ENCODE measurements at regions not wholly inside any gene's neighbourhood (a gene's known extent, or its start where the extent isn't known, plus 50 kb on each side); places are given as distances from the start of the nearest gene placed in this dataset.

GRCh38 chr1:199678771-199679170 is 348.7 kb upstream of the NR5A2 start:
- TF ChIP-seq POLR2AphosphoS5 (IDR thresholded peaks at IDR 0.05; ENCODE audit: low read depth, low read length) = no peak
- TF ChIP-seq CTCF (IDR thresholded peaks at IDR 0.05) = no peak
- TF ChIP-seq, protein P1, sequence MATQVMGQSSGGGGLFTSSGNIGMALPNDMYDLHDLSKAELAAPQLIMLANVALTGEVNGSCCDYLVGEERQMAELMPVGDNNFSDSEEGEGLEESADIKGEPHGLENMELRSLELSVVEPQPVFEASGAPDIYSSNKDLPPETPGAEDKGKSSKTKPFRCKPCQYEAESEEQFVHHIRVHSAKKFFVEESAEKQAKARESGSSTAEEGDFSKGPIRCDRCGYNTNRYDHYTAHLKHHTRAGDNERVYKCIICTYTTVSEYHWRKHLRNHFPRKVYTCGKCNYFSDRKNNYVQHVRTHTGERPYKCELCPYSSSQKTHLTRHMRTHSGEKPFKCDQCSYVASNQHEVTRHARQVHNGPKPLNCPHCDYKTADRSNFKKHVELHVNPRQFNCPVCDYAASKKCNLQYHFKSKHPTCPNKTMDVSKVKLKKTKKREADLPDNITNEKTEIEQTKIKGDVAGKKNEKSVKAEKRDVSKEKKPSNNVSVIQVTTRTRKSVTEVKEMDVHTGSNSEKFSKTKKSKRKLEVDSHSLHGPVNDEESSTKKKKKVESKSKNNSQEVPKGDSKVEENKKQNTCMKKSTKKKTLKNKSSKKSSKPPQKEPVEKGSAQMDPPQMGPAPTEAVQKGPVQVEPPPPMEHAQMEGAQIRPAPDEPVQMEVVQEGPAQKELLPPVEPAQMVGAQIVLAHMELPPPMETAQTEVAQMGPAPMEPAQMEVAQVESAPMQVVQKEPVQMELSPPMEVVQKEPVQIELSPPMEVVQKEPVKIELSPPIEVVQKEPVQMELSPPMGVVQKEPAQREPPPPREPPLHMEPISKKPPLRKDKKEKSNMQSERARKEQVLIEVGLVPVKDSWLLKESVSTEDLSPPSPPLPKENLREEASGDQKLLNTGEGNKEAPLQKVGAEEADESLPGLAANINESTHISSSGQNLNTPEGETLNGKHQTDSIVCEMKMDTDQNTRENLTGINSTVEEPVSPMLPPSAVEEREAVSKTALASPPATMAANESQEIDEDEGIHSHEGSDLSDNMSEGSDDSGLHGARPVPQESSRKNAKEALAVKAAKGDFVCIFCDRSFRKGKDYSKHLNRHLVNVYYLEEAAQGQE (IDR thresholded peaks at IDR 0.05; ENCODE audit: insufficient read depth in 1 of 2, low read depth in 2 of 2, low read length in 1 of 2) = no peak
